T1000 (cell line): ENCODE measurements at regions not wholly inside any gene's neighbourhood (a gene's known extent, or its start where the extent isn't known, plus 50 kb on each side); places are given as distances from the start of the nearest gene placed in this dataset.

Source experiments
- DNase-seq: peaks from one replicate; lab custom pipeline; 2025; ENCODE audit warnings: mixed read lengths; lab: John Stamatoyannopoulos, UW

DNA sequence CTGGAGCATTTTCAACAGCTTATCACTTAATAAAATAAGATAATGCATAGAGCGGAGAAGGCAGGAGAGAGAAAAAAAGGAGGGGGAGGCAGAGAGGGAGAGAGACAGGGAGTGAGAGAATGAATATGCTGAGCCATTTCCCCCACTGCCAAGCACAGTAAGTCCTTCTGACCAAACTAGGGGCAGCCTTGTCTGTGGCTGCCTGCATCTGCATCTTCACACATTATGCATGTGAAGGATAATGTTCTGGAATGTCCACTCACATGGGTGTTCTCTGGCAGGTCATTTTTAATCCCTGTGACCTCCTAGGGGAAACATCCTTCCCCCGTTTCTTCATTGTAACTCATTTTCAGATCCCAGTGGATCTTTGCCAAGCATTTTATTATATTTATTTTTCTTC is 269.3 kb downstream of the FOXA2 start:
- DNase-seq, result no peak

DNA sequence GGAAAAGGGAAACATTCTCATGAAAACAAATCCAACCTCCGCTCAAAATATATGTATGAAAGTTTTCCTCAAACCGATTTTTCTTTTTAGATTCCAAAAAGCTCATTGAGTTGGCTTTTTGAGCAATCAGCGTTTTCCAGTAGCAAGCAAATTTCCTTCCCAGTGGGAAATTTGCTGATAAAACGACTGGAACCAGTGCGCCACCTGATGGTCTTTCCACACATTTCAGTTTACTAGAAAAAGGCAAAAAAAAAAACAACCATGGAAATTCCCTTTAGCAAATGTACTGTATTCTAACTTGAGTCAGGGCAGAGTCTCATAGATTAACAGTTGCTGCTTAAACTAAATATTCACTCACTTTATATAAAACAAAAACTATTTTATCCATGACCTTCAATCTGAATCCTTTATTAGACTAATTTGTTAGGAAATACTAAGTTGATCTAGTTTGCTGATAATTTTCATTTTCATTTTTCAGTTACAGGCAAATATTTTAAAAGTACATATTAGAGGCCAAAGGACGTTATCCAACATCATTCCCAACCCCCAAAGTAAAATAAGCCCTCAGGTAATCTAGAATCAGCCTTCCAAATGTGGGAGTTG is 271.5 kb downstream of the FOXA2 start:
- DNase-seq, result no peak

DNA sequence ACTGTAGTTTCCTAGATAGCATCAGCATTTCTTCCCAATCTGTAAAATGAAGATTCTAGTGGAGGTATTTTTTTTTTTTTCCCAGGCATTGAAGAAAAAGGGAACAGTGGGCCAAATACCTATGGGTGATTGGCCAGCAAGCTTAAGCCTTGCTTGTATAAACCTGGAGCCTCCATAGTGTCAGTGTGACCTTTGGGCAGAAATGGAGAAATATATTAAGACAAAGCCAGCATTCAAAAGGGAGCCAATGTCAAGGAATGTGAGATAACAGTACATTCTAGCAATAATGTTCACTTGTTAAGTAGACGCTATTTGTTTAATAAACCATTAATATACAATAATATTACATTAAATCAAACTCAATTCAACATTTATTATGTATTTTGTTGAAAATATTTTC is 275.4 kb downstream of the FOXA2 start:
- DNase-seq, result no peak

DNA sequence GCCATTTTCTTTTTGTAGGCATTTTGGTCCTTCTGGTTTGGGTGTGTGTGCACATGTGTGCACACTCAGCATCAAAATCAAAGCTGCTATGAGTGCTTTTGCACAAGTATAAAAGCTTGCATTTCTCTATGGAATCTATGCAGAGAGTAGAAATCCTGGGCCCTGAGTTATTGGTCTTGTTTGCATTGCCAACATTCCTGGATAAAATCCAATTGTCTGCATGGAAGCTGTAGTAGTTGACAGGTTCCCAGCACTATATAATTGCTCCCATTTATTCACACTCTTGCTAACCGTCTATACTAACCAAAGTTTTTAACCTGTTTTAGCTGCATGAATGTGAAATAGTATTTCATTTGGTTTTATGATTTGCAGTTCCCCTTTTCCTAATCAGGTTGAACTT is 277.0 kb downstream of the FOXA2 start:
- no peak for DNase-seq

DNA sequence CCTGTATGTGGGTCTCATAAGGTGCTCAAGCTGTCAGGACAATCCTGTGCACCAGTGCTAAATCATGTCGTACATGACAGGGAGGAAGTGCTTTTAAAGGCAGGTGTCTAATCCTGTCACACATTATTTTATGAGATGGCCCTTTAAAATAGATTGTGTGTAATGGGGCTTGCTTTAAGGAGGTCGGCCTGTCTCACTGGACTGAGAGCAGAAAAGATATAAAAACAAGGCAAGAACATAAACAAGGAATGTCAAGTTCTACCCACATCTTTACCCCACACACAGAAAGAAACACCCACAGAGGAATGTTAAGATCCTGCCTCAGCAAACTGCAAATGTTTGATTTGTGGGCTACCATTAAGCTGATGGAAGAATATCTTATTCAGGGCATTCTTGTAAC is 279.0 kb downstream of the FOXA2 start:
- DNase-seq, result no peak

DNA sequence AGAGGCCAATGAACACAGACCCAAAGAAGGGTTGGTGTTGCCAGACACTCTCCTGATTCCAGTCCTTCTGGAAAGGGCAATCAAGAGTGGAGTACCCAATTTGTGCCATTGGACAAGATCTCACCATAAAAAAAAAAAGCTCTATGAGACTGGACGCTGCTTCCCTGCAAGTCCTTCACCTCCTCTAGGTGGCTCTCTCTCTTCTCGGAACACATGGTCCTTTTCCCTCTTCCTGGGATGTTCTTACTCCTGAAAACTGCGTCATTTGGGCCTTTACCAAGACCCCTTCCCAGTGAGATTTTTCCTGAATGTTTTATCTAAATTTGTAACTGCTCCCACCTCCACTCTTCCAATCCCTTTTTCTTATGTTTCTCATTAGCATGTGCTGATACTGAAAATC is 280.8 kb downstream of the FOXA2 start:
- DNase-seq, result no peak

DNA sequence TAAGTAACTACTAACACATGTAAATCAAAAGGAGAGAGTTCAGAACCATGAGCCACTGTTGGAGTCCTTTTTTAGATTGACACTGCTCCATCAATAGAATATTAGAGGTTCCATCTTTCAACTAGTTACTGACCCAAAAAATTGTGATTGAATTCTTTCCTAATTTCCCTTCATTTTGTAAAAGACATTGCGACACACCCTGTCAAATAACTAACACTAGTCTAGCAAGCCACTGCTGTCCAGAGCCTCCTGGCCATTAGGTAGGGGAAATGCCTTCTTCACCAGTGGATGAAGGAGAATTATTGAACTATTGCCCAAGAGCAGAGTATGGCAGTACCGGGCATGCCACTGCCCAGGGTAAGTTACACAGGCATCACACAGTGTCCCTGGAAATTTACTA is 282.3 kb downstream of the FOXA2 start:
- DNase-seq, result no peak

DNA sequence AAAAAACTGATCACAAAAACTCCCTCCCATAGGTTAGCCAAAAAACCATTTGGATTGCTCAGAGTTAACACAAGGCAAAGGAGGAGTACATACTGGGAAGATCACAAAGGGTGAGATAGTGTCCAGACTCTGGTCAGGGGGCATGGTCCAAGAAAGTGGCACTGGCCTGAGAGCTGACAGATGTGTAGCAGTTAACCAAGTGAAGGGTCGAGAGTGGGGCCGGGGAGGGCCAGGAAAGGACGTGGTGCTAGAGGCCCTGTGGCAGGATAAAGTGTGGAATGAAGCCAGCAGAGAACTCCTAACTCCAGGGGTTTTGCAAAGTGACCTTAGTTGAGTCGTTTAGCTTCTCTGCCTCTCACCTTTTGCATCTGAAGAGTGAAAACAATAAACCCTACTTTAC is 290.5 kb downstream of the FOXA2 start:
- DNase-seq, result no peak

DNA sequence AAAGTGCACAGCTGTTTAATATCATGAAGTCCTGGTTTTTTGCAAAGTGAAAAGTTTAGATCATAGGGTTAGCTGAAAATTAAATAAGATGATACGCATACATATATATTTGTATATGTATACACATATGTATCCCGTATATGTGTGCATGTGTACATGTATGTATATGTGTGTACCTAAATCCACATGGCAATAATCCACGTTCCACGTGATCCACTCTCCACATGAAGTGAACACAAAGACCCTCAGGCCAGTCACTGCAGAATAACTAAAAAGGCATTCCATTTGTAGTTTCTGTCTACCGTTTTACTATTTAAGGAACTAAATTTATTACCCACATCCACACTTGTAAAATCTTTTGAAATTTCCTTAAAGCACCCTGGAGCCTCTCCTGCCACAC is 294.9 kb downstream of the FOXA2 start:
- no peak for DNase-seq

DNA sequence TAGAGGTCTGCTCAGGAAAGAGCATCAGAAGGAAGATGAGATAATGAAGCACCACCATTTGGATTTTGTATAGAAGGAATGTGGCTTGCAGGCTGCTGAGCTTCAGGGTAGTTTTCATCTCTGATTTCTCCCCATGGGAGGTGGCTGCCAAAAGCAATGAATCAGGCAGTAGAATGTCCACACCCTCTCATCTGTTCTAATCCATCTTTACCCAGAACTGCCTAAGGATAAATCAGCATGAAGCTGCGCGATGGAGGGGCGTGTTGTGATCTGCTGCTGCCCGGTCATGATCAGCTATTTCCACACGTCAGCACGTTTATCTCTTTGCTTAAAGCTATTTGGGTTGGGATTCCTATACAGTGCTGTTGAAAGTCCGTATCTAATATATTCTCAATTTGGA is 295.4 kb downstream of the FOXA2 start:
- DNase-seq, result no peak

DNA sequence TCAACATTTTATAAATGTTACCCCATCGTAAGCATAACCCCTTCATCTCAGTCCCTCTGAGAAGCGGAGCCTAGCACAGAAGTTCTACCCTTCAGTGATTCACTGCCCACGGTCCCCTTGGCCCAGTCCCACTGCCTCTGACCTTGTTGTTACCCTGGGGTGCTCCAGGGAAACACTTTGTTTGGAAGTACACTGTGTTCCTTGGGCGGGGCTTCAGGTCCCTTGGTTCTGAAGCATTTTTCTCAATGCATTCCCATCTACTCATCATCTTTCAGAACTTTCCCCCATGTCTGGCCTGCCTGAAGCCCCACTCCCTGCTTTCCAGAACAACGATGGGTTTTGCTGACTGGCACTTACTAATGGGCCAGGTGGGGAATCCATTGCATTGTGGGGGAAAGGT is 296.2 kb downstream of the FOXA2 start:
- no peak for DNase-seq

DNA sequence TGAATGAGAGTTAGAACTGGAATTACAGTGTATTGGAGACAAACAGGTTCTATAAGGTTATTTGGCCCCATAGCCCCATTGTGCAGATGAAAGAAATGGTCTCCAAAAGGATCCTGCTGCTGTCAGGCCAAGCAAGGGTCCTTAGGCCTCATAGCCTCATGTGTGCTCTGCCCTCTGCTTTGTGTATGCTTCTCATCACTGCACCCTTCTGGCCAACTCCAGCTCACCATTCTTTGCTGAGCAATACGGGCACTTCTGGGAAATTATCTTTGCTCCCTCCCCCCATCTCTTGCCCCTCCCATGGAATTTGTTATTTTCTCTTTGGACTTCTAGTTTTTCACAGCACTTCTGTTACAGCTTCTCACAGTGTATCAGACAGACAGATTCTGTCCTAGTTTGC is 298.8 kb downstream of the FOXA2 start:
- no peak for DNase-seq

DNA sequence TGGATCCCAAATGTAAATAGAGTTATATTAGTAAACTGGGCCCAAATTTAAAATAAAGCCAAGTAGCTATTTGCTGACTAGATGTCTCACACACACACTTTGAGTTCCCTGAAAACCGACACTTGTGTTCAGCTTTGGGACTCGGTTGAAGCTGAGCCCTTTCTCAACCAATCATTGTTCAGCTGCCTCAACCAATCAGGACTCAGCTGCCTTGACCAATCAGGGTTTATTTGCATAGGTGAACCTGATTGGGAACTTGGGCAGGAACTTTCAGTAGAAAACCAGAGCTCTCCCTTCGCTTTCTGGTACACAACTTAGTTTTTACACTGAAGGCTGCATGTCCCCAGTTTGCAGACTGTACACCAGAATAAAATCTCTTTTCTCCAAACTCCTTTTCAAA is 301.7 kb downstream of the FOXA2 start:
- no peak for DNase-seq

DNA sequence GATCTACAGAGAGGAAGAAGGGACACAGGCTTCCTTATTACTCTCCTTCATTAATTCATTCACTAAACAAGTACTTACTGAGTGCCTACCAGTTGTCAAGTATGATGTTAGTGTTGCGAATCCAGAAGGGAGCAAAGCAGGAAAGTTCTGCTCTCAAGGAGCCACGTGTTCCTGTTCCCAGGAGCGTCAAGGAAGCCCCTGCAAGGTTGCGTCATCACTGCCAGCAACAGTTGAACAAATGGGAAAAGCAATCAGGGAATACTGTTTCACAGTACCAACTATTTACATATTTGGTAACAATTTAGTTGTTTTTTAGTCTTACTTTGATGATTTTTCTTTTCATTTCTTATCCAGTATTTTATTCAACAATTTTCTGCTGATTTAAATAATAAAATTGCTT is 310.0 kb downstream of the FOXA2 start:
- DNase-seq, result no peak

DNA sequence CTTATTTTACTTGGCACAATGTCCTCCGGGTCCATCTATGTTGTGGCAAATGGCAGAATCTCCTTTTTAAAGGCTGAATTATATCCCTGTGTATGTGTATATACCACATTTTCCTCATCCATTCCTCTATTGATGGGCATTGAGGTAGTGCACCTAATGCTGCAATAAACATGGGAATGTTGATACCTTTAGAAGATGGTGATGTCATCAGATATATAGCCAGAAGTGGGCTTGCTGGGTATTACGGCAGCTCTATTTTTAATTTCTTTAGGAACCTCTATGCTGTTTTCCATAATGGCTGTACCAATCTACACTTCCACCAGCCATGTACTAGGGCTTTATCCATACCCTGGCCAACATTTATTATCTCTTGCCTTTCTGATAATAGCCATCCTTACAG is 315.7 kb downstream of the FOXA2 start:
- DNase-seq, result no peak

DNA sequence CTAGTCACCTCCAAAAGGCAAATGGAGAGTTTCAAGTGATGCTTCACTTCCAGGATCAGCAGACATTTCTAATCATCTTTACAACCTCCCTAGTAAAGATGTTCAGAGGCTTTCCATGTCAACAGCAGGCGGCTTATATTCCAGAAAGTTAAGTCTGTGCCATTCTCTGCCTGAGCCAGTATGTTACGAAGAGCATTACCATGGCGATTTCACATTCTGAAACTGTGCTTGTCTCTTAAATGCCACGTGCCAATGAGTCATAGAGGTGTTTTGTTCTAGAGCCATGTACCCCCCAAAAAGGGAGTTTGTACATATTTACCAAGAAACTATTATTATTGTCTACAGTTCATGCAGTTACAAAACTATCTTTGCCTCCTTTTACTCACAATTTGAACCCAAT is 319.5 kb downstream of the FOXA2 start:
- DNase-seq, result no peak

DNA sequence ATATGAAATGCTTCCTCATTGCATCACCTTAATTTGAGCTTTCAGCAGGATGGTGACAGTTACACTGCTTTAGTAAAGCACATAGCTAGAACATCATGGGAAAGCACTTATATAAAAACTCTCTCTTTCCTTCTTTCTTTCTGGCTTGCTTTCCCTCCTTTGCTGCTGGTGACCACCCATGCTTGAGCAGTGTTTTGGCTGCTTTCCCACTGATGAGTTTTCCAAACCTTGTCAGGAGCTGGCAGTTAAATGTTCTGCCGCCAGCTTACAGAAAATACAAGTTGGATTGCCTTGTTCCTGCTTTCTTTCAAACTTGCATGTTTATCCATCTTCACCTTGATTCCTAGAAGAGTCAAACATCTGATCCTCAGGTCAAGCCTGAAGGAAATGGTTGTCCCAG is 323.9 kb downstream of the FOXA2 start:
- DNase-seq, result no peak

DNA sequence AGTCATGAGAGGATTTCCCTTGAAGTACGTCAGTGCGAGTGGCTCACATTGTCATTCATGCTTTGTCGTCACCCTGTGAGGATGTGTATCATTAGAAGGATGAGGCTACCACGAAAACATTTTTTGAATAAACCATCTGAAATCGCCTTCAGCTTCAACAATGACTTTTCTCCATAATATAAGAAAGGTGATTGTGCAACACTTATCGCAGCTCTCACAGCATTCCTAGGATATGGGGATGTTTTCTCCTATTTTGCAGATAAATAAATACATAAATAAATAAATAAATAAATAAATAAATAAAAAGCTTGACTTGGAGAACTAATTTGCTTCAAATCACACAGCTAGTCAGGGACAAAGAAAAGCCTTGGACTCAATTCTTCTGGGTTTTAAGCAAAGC is 326.5 kb downstream of the FOXA2 start:
- no peak for DNase-seq

DNA sequence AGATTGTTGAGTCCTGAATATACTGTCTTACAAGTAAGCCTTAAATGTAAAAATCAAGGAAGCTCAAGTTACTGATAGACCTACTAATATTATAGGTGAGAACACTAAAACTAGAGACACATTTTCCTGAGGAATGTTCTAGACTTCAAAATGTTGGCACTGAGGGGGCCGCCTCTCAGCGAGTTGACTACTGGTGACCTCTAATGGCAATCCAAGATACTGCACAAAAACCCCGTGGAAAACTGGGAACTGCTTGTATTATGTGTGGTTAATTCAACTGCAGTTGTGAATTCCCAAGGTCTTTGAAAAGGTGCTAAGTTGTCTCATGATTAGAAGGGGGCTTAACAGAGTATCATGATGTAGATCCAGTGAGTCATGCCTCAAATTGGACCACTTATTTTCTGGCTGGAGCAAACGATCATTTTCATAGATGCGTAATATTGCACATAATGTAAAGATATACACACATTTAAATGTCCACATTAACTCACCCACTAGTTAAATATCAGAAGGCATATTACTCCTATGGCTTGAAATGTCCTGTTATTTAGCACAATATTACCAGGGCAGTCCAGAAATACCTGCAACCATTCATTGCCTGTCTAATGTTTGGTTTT is 336.2 kb downstream of the FOXA2 start:
- DNase-seq, result no peak

DNA sequence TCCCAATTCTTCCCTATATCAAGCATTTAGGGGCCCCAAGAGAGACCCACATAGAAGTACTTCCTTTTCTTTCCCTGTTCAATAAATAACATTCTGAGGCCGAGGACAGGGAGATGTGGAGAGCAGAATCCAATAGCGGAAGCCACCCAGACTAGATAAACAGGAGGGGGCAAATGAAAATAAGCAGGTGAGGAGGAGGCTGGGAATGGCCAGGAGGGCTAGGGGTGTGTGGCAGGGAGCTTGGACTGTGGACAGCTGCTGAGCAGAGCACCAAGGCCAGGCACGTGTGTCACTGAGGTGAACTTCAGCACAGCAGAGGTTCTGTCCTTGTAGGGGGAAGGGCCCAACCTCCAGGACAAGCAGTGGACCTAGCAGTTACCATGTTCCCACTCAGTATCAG is 339.2 kb downstream of the FOXA2 start:
- DNase-seq, result no peak

DNA sequence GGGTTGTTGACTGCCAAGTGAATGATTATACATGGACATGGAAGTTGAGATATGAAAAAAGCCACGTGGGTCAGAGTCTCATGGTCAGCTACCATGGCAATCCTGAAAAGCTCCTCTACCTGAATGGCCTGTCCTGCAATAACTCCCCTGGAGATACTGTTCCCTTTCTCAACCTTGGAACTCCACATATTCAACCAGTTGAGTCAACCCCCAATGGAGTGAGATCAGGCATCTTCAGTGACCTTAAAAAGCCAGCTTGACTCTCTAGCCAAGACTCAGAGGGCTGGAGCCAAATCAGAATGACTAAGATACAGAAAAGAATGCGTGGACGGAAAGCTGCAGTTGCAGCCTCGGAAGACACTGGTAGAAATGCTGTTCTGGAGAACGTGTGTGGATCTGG is 341.3 kb downstream of the FOXA2 start:
- no peak for DNase-seq

DNA sequence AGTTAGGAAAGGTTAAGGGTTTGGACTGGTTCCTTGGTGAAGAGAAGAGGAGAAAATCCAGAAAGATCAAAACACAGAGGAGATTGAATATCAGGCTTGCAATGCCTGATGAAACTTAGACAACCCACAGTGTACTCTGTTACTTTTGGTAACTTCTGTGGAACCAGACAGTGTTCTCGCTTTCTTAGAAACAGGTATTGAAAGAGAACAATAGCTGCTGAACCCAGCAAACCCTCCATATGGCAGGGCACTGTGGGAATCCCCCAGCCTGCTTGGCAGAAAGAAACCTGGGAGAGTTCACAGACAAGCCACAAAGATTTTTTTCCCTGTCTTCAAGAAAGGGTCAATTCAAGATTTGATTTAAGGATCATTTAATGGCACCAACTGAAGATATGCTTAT is 342.8 kb downstream of the FOXA2 start:
- DNase-seq, result no peak

DNA sequence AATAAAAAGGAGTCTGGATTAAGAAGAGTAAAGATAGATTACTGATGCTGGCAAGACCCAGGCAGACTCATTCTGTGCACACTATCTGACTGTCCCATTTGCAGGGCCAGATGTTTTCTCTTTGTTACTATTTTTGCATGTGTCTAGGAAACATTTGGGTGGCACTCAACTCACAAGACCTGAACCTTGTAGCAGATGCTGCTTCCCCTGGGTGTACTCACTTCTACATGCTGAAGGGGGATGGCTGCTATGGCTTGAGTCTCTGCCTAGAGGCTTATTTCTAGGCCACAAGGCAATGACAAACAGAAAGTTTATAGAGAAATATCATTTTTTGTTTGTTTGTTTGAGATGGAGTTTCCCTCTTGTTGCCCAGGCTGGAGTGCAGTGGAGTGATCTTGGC is 351.4 kb downstream of the FOXA2 start:
- DNase-seq, result no peak

DNA sequence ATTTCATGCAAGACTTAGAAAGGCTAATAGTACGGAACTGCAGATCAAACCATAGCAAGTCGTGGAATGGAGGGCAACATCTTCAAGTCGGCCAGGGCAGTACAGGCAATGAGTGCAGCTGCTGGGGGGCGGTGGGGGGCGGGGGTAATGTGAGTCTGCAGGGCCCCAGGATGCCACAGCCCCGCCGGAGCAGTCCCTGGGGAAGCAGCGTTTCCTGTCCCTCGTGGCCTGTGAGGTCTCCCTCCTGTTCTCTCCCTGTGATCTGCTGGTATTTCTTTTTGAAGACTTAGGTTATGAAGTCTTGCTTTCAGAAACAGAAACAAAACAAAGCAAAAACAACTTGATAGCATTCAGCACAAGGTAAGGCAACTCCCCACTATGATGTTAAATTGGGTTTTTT is 351.9 kb downstream of the FOXA2 start:
- DNase-seq, result no peak
